ENCODE measurements at regions not wholly inside any gene's neighbourhood (a gene's known extent, or its start where the extent isn't known, plus 50 kb on each side); places are given as distances from the start of the nearest gene placed in this dataset.

DNA sequence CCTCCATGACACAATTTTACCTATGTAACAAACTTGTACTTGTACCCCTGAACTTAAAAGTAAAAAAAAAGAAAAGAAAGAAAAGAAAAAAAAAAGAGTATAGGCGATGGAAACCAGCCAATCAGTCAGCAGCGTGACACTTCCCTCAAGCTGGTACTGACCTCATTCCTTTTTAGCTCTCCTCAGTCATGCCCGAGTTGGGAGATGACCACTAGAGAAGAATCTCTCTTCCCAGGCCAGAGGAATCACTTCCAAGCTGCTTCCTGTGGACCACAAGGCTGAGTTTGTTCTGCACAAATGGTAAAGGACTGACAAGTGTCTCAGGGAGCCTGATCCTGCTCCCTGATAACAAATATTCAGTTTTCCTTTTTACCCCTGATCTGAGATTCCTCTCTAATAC lies 313.5 kb upstream of the ESRRG start:
- no peak for TF ChIP-seq POLR2A (IDR thresholded peaks at IDR 0.05; ENCODE audit: low read depth, low read length)
- TF ChIP-seq TAF1 (IDR thresholded peaks at IDR 0.05; ENCODE audit: low read depth, low read length): no peak

Data from GM12891 (cell line).